Hematopoietic multipotent progenitor cell treated with erythropoietin and hydrocortisone succinate and interleukin-3 and kit ligand, for 8 days (in vitro differentiated cells): ENCODE measurements at regions not wholly inside any gene's neighbourhood (a gene's known extent, or its start where the extent isn't known, plus 50 kb on each side); places are given as distances from the start of the nearest gene placed in this dataset.

Source experiments
- DNase-seq: peaks from one replicate; pipeline ENCODE4 v3.0.0-alpha.2; 2015

- no peak for DNase-seq
These were observed 64.8 kb upstream of the LOXL4 start for GRCh38 chr10:98332623-98333269.

GRCh38 chr10:98331885-98332284, 63.9 kb upstream of the LOXL4 start:
- DNase-seq: peak; percentile 47

- no peak for DNase-seq
These were observed 63.0 kb upstream of the LOXL4 start for GRCh38 chr10:98330987-98331386.

GRCh38 chr10:98328640-98329039, 60.6 kb upstream of the LOXL4 start:
- no peak for DNase-seq

- no peak for DNase-seq
These were observed 60.2 kb upstream of the LOXL4 start for GRCh38 chr10:98328163-98328562.

GRCh38 chr10:98326621-98327027, 58.6 kb upstream of the LOXL4 start:
- DNase-seq: no peak

- DNase-seq: peak; percentile 63
These were observed 55.5 kb upstream of the LOXL4 start for GRCh38 chr10:98323221-98324164.

- DNase-seq: no peak
These were observed 53.3 kb upstream of the LOXL4 start for GRCh38 chr10:98321186-98321780.

- no peak for DNase-seq
These were observed 52.6 kb upstream of the LOXL4 start for GRCh38 chr10:98320486-98321185.

GRCh38 chr10:98318861-98319260, 50.9 kb upstream of the LOXL4 start:
- DNase-seq: no peak
